Endodermal cell (in vitro differentiated cells): ENCODE measurements at regions not wholly inside any gene's neighbourhood (a gene's known extent, or its start where the extent isn't known, plus 50 kb on each side); places are given as distances from the start of the nearest gene placed in this dataset.
"Not testable (repeated sequence)": the region's sequence is repeated elsewhere in the genome, so short reads cannot be mapped to it uniquely, and the experiment has no call there.

Experiments used
- DNase-seq: peaks from one replicate; pipeline ENCODE4 v3.0.0-alpha.2; 2017
- H3K27ac ChIP-seq: 2 replicates; pipeline ENCODE4 v1.5.1; 2013; ENCODE audit warnings: mild to moderate bottlenecking, low read depth, low read length, moderate library complexity
- H3K27me3 ChIP-seq: 2 replicates; pipeline ENCODE4 v1.6.1; 2013; ENCODE audit warnings: mild to moderate bottlenecking, low read length, moderate library complexity; ENCODE audit not compliant: insufficient read depth, control insufficient read depth, poor library complexity, severe bottlenecking
- H3K36me3 ChIP-seq: 2 replicates; pipeline ENCODE4 v1.7.0; 2013; ENCODE audit warnings: mild to moderate bottlenecking, low read length, moderate library complexity; ENCODE audit not compliant: control insufficient read depth, insufficient read depth
- H3K4me1 ChIP-seq: one replicate; pipeline ENCODE4 v1.7.0; 2013; ENCODE audit warnings: low read length; ENCODE audit not compliant: control insufficient read depth, insufficient read depth
- H3K4me3 ChIP-seq: 2 replicates; pipeline ENCODE4 v1.5.1; 2013; ENCODE audit warnings: mild to moderate bottlenecking, low read length, moderate library complexity
- H3K9ac ChIP-seq: 2 replicates; pipeline ENCODE4 v1.6.1; 2013; ENCODE audit warnings: mild to moderate bottlenecking, low read length, moderate library complexity; ENCODE audit not compliant: poor library complexity, severe bottlenecking; ENCODE audit errors: extremely low read depth
- H3K9me3 ChIP-seq: 2 replicates; pipeline ENCODE4 v1.6.1; 2013; ENCODE audit warnings: mild to moderate bottlenecking, low read length, moderate library complexity; ENCODE audit not compliant: control insufficient read depth
- H3K27ac Mint-ChIP-seq: 2 replicates; pipeline ENCODE4 v1.8.0; 2020; ENCODE audit warnings: mixed read lengths
- H3K27me3 Mint-ChIP-seq: 2 replicates; pipeline ENCODE4 v1.8.0; 2021; ENCODE audit warnings: mild to moderate bottlenecking, mixed read lengths; ENCODE audit not compliant: insufficient read depth
- H3K36me3 Mint-ChIP-seq: 2 replicates; pipeline ENCODE4 v1.8.0; 2020; ENCODE audit warnings: low read depth, mixed read lengths
- H3K4me1 Mint-ChIP-seq: 2 replicates; pipeline ENCODE4 v1.8.0; 2020; ENCODE audit warnings: mixed read lengths
- H3K4me3 Mint-ChIP-seq: 2 replicates; pipeline ENCODE4 v1.8.0; 2020; ENCODE audit warnings: mild to moderate bottlenecking, moderate library complexity, mixed read lengths
- H3K9me3 Mint-ChIP-seq: 2 replicates; pipeline ENCODE4 v1.8.0; 2020; ENCODE audit warnings: mild to moderate bottlenecking, mixed read lengths
- WGBS, 2 experiments: methylation state at CpG; one replicate each; pipeline versions ENCODE4 v1.1.5 to v1.1.7; 2013; ENCODE audit warnings: missing lambda C conversion rate in 2 of 2, mixed read lengths in 1 of 2; ENCODE audit not compliant: insufficient coverage in 1 of 2, insufficient read length in 1 of 2; 5-methylcytosine and 5-hydroxymethylcytosine counted together
- TF ChIP-seq, protein P1 (sequence below): fragments of 200-600 bp; sonication (generic); conservative IDR thresholded peaks from 2 replicates; pipeline ENCODE4 v1.5.0; 2021; ENCODE audit warnings: antibody characterized with exemption, mild to moderate bottlenecking

DNA sequence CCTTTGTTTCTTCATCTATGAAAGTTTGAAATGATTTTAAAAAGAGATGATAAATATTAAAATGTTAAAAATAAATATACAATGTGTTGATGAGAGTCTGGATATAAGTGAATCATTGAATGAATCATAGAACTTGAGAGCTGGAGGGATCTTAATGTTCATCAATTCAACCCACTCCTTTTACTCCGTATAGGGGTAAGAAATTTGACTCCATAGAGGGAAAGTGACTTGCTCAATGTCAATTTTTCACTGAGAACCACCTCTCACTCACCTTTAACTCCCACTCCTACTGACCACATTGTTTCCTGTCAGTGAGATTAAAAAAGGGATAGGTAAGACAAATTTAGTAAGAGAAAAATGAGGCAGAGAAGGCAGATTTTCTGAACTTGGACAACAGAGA, 557.2 kb upstream of the GRIA3 start:
- TF ChIP-seq, protein P1, sequence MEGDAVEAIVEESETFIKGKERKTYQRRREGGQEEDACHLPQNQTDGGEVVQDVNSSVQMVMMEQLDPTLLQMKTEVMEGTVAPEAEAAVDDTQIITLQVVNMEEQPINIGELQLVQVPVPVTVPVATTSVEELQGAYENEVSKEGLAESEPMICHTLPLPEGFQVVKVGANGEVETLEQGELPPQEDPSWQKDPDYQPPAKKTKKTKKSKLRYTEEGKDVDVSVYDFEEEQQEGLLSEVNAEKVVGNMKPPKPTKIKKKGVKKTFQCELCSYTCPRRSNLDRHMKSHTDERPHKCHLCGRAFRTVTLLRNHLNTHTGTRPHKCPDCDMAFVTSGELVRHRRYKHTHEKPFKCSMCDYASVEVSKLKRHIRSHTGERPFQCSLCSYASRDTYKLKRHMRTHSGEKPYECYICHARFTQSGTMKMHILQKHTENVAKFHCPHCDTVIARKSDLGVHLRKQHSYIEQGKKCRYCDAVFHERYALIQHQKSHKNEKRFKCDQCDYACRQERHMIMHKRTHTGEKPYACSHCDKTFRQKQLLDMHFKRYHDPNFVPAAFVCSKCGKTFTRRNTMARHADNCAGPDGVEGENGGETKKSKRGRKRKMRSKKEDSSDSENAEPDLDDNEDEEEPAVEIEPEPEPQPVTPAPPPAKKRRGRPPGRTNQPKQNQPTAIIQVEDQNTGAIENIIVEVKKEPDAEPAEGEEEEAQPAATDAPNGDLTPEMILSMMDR = no peak
- no peaks in the 10 kb centered on the region for H3K27me3 ChIP-seq
- no peaks in the 10 kb centered on the region for H3K36me3 Mint-ChIP-seq
- no peaks in the 10 kb centered on the region for H3K4me1 ChIP-seq
- peaks cover 13% of the 10 kb centered on the region for H3K4me1 Mint-ChIP-seq
- no peak overlapping the region for H3K4me3 Mint-ChIP-seq
- H3K27me3 Mint-ChIP-seq = no peaks in the 10 kb centered on the region
- H3K9me3 ChIP-seq = no peaks in the 10 kb centered on the region
- H3K9me3 Mint-ChIP-seq = peaks cover 35% of the 10 kb centered on the region
- whole genome bisulfite sequencing, 2 experiments = no CpG with 5 or more reads among the region's 1 CpG
- no peak overlapping the region for H3K27ac Mint-ChIP-seq
- no peak overlapping the region for H3K4me3 ChIP-seq
- no peak for DNase-seq
- no peak overlapping the region for H3K9ac ChIP-seq
- H3K36me3 ChIP-seq = no peaks in the 10 kb centered on the region
- no peak overlapping the region for H3K27ac ChIP-seq

DNA sequence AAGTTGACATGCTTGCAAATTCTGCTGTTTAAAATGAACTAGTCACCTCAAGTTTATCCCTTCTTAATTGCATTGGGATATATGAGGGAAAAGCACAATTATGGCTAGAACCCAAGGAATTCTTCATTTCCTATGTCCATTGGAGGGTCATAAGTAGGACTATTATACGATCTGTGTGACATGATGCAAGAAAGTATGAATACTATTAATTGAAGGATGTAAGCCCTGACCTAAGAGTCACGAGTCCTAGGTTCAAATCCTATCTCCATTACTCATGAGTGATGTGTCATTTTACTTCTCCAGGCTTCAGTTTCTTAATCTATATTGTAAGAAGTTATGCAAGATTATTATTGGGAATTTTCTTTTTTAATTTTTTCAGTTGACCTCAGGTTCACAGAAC, 542.9 kb upstream of the GRIA3 start:
- no peak overlapping the region for H3K27ac Mint-ChIP-seq
- no peaks in the 10 kb centered on the region for H3K9me3 ChIP-seq
- no peak overlapping the region for H3K4me3 ChIP-seq
- H3K36me3 ChIP-seq = no peaks in the 10 kb centered on the region
- DNase-seq = no peak
- no peaks in the 10 kb centered on the region for H3K4me1 ChIP-seq
- H3K36me3 Mint-ChIP-seq = no peaks in the 10 kb centered on the region
- no peak overlapping the region for H3K9ac ChIP-seq
- H3K9me3 Mint-ChIP-seq = peaks cover 22% of the 10 kb centered on the region
- TF ChIP-seq, protein P1 = no peak
- no peak overlapping the region for H3K27ac ChIP-seq
- H3K27me3 ChIP-seq = no peaks in the 10 kb centered on the region
- 100% methylated on average over 2 of the region's 2 CpGs; no CpG with 5 or more reads in 1 of the 2 experiments for WGBS, 2 experiments
- H3K4me3 Mint-ChIP-seq = no peak overlapping the region
- H3K27me3 Mint-ChIP-seq = no peaks in the 10 kb centered on the region
- H3K4me1 Mint-ChIP-seq = no peaks in the 10 kb centered on the region

DNA sequence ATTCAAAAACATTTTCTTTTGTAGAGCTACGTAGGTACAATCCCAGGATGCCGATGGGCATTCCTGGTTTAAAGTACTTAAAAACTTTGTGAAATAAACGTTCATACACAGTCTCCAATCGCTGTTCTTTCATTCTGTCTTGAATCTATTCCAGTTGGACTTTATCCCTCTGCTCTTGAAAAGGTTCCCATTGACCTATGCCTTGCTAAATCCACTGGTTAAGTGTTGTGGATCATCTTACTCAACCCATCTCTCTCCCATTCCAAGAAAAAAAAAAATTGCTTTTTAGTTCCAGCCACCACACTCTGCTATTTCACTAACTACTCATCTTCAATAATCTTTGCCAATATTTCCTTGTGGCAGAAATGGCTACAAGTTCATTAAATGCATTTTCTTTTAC, 542.3 kb upstream of the GRIA3 start:
- DNase-seq = no peak
- 92 to 94% methylated on average over 4 of the region's 4 CpGs for WGBS, 2 experiments
- Histone ChIP-seq H3K27ac (no peak overlapping the region), H3K4me1 (no peaks in the 10 kb centered on the region), H3K9me3 (no peaks in the 10 kb centered on the region), H3K27me3 (no peaks in the 10 kb centered on the region), H3K36me3 (no peaks in the 10 kb centered on the region), H3K9ac (no peak overlapping the region), H3K4me3 (no peak overlapping the region)
- H3K27me3 Mint-ChIP-seq = no peaks in the 10 kb centered on the region
- H3K9me3 Mint-ChIP-seq = peaks cover 21% of the 10 kb centered on the region
- no peaks in the 10 kb centered on the region for H3K36me3 Mint-ChIP-seq
- TF ChIP-seq, protein P1 = no peak
- no peak overlapping the region for H3K4me3 Mint-ChIP-seq
- H3K4me1 Mint-ChIP-seq = no peaks in the 10 kb centered on the region
- no peak overlapping the region for H3K27ac Mint-ChIP-seq

DNA sequence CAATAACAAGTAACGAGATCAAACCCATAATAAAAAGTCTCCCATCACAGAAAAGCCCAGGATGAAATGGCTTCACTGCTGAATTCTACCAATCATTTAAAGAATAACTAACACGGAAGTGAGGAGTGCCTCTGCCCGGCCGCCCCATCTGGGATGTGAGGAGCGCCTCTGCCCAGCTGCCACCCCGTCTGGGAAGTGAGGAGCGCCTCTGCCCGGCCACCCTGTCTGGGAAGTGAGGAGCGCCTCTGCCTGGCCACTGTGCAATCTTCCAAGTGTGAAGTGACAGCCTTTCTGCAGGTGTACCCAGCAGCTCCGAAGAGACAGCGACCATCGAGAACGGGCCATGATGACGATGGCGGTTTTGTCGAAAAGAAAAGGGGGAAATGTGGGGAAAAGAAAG, 528.8 kb upstream of the GRIA3 start:
- not testable (repeated sequence) for DNase-seq

More for the DNA sequence above, 528.8 kb upstream of the GRIA3 start:
- H3K4me3 Mint-ChIP-seq, H3K27me3 ChIP-seq, H3K4me1 Mint-ChIP-seq, H3K9ac ChIP-seq, H3K27ac ChIP-seq, H3K4me1 ChIP-seq, H3K36me3 Mint-ChIP-seq, H3K36me3 ChIP-seq, H3K4me3 ChIP-seq, H3K27ac Mint-ChIP-seq, H3K27me3 Mint-ChIP-seq: not testable (repeated sequence)
- peaks cover 25% of the 10 kb centered on the region for H3K9me3 ChIP-seq
- H3K9me3 Mint-ChIP-seq = peaks cover 83% of the 10 kb centered on the region
- WGBS, 2 experiments = 50 to 83% methylated on average over 3 to 8 of the region's 16 CpGs
